ENCODE measurements at regions not wholly inside any gene's neighbourhood (a gene's known extent, or its start where the extent isn't known, plus 50 kb on each side); places are given as distances from the start of the nearest gene placed in this dataset.

DNA sequence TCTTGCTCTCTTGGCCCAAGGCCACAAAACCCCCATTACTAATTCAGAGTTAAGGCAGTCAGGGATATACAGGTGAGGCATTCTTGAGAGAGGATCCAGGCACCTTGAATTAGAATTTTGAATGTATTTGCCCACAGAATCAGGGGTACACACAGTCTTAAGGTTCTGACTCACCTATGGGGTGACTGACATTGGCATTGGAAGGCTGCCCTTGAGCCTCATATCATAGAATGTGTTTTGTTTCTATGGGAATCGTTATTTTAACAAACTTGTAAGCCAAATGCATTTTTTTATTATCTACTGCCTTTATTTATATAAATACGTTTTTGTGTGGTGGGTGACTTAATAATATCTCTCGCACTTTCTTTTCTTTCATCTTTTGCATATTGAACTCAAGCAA is 218.6 kb upstream of the CITED2 start:
- Histone ChIP-seq H3K4me3 (ENCODE audit: low read length) (no peak overlapping the region), H3K4me1 (ENCODE audit: control insufficient read depth, insufficient read depth, low read length) (peaks cover 28% of the 10 kb centered on the region), H3K9me3 (ENCODE audit: control insufficient read depth, low read length) (no peaks in the 10 kb centered on the region), H3K9ac (ENCODE audit: extremely low read depth, low read length, poor library complexity, severe bottlenecking) (no peak overlapping the region), H3K27ac (ENCODE audit: low read depth, low read length) (no peak overlapping the region), H3K27me3 (ENCODE audit: control insufficient read depth, insufficient read depth, low read length, poor library complexity, severe bottlenecking) (no peaks in the 10 kb centered on the region), H3K36me3 (ENCODE audit: control insufficient read depth, insufficient read depth, low read length) (no peaks in the 10 kb centered on the region)
- peaks cover 46% of the 10 kb centered on the region for H3K4me1 Mint-ChIP-seq
- H3K27me3 Mint-ChIP-seq (ENCODE audit: insufficient read depth), result no peaks in the 10 kb centered on the region
- TF ChIP-seq, protein P1, sequence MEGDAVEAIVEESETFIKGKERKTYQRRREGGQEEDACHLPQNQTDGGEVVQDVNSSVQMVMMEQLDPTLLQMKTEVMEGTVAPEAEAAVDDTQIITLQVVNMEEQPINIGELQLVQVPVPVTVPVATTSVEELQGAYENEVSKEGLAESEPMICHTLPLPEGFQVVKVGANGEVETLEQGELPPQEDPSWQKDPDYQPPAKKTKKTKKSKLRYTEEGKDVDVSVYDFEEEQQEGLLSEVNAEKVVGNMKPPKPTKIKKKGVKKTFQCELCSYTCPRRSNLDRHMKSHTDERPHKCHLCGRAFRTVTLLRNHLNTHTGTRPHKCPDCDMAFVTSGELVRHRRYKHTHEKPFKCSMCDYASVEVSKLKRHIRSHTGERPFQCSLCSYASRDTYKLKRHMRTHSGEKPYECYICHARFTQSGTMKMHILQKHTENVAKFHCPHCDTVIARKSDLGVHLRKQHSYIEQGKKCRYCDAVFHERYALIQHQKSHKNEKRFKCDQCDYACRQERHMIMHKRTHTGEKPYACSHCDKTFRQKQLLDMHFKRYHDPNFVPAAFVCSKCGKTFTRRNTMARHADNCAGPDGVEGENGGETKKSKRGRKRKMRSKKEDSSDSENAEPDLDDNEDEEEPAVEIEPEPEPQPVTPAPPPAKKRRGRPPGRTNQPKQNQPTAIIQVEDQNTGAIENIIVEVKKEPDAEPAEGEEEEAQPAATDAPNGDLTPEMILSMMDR (conservative IDR thresholded peaks at IDR 0.05), result no peak
- no peaks in the 10 kb centered on the region for H3K36me3 Mint-ChIP-seq (ENCODE audit: low read depth)
- WGBS, 2 experiments (ENCODE audit: insufficient coverage in 1 of 2, insufficient read length in 1 of 2), result no CpG with 5 or more reads among the region's 3 CpGs
- H3K9me3 Mint-ChIP-seq, result no peaks in the 10 kb centered on the region
- H3K27ac Mint-ChIP-seq, result no peak overlapping the region
- no peak for DNase-seq
- H3K4me3 Mint-ChIP-seq, result no peak overlapping the region

DNA sequence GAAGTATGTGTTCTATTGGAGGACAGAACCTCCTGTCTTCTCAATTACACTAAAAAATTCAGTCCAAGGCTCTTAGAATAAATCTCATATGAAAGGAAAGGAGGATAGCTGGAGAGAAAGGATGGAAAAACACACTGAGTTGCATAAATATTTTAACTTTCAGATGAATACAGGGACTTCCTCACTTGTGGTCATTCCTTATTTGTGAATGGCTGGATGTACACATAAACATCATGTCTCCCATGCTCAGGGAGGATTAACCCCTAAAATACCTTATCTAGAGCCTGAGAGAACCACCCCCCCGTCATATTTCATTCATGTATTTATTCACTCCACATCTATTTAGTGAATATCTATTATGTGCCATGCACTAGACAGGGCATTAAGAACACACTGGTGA is 217.6 kb upstream of the CITED2 start:
- H3K9me3 Mint-ChIP-seq, result no peaks in the 10 kb centered on the region
- H3K27ac Mint-ChIP-seq, result no peak overlapping the region
- Histone ChIP-seq H3K9me3 (ENCODE audit: control insufficient read depth, low read length) (no peaks in the 10 kb centered on the region), H3K4me1 (ENCODE audit: control insufficient read depth, insufficient read depth, low read length) (peaks cover 18% of the 10 kb centered on the region), H3K4me3 (ENCODE audit: low read length) (no peak overlapping the region), H3K36me3 (ENCODE audit: control insufficient read depth, insufficient read depth, low read length) (no peaks in the 10 kb centered on the region), H3K9ac (ENCODE audit: extremely low read depth, low read length, poor library complexity, severe bottlenecking) (no peak overlapping the region), H3K27me3 (ENCODE audit: control insufficient read depth, insufficient read depth, low read length, poor library complexity, severe bottlenecking) (no peaks in the 10 kb centered on the region), H3K27ac (ENCODE audit: low read depth, low read length) (no peak overlapping the region)
- peaks cover 43% of the 10 kb centered on the region for H3K4me1 Mint-ChIP-seq
- no peaks in the 10 kb centered on the region for H3K27me3 Mint-ChIP-seq (ENCODE audit: insufficient read depth)
- H3K4me3 Mint-ChIP-seq, result no peak overlapping the region
- 92% methylated on average over 1 of the region's 1 CpG; no CpG with 5 or more reads in 1 of the 2 experiments for WGBS, 2 experiments (ENCODE audit: insufficient coverage in 1 of 2, insufficient read length in 1 of 2)
- H3K36me3 Mint-ChIP-seq (ENCODE audit: low read depth), result no peaks in the 10 kb centered on the region
- DNase-seq, result no peak
- TF ChIP-seq, protein P1 (conservative IDR thresholded peaks at IDR 0.05), result no peak

DNA sequence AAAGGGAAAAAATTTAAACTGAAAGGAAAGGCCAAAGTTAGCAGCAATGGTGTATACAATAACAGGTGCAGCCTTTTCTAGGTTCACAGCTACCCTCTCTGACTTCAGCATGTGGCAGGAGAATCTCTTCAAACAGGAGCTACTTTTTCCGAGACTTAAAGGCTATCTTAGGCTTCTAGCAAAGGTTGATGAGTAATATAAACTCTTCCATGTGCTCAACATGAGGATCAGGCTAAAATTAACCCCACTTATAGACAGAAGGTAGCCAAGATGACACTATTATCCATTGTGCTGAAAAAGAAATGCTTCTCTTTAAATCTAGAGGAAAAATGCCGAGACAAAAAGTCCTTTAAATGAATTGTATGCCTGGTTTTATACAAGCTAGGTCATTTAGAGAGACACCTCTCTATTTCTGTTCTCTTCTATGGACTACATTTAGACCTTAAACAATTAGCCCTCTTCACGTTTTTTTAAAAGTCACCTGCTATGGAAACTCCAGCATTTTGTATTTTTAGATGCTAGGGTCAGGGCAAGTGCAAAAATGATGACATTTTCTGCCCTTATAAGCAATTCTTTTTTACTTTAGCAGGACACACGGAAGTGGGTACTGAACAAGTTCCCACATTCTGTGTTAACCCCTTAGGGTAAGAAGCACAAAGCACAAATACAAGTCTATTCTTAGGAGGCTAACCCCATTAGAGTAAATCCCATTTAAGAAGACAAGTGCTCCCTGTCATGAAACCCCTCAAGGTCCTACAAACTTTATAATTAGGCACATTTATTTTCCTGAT is 216.8 kb upstream of the CITED2 start:
- H3K27ac Mint-ChIP-seq, result no peak overlapping the region
- no peaks in the 10 kb centered on the region for H3K27me3 Mint-ChIP-seq (ENCODE audit: insufficient read depth)
- Histone ChIP-seq H3K27me3 (ENCODE audit: control insufficient read depth, insufficient read depth, low read length, poor library complexity, severe bottlenecking) (no peaks in the 10 kb centered on the region), H3K4me1 (ENCODE audit: control insufficient read depth, insufficient read depth, low read length) (peaks cover 20% of the 10 kb centered on the region), H3K27ac (ENCODE audit: low read depth, low read length) (no peak overlapping the region), H3K36me3 (ENCODE audit: control insufficient read depth, insufficient read depth, low read length) (no peaks in the 10 kb centered on the region), H3K4me3 (ENCODE audit: low read length) (no peak overlapping the region), H3K9ac (ENCODE audit: extremely low read depth, low read length, poor library complexity, severe bottlenecking) (no peak overlapping the region), H3K9me3 (ENCODE audit: control insufficient read depth, low read length) (no peaks in the 10 kb centered on the region)
- no peaks in the 10 kb centered on the region for H3K9me3 Mint-ChIP-seq
- no peak for DNase-seq
- H3K36me3 Mint-ChIP-seq (ENCODE audit: low read depth), result no peaks in the 10 kb centered on the region
- H3K4me3 Mint-ChIP-seq, result no peak overlapping the region
- TF ChIP-seq, protein P1 (conservative IDR thresholded peaks at IDR 0.05), result no peak
- peaks cover 48% of the 10 kb centered on the region for H3K4me1 Mint-ChIP-seq
- 90 to 93% methylated on average over 3 to 4 of the region's 4 CpGs for WGBS, 2 experiments (ENCODE audit: insufficient coverage in 1 of 2, insufficient read length in 1 of 2)

Measured in endodermal cell (in vitro differentiated cells).